Activated naive CD4-positive, alpha-beta T cell treated with anti-CD3 and anti-CD28 coated beads, Interleukin-2, amount 50 U/mL, for 72 hours (primary cell): ENCODE measurements at regions not wholly inside any gene's neighbourhood (a gene's known extent, or its start where the extent isn't known, plus 50 kb on each side); places are given as distances from the start of the nearest gene placed in this dataset.

Source experiments
- ATAC-seq, 2 donors: fragments of 150-1000 bp; cut with Tn5 transposase; 2 replicates each; pipeline ENCODE4 v1.10.0; 2021; ENCODE audit warnings: mild to moderate bottlenecking in 2 of 2, moderate library complexity in 2 of 2
- DNase-seq, 2 donors: peaks; one replicate each; pipeline ENCODE4 v3.0.0; 2021 to 2022; ENCODE audit warnings: low spot score in 2 of 2
- H3K27ac Mint-ChIP-seq, 2 donors: one replicate each; pipeline ENCODE4 v1.8.0; 2022; ENCODE audit warnings: mild to moderate bottlenecking in 2 of 2, mixed read lengths in 2 of 2
- H3K36me3 Mint-ChIP-seq, 2 donors: one replicate each; pipeline ENCODE4 v1.8.0; 2022; ENCODE audit warnings: mixed read lengths in 2 of 2
- H3K9me3 Mint-ChIP-seq, 2 donors: one replicate each; pipeline ENCODE4 v1.8.0; 2022; ENCODE audit warnings: mixed read lengths in 2 of 2

GRCh38 chr7:52705768-52706167, 329.7 kb upstream of the POM121L12 start:
- H3K27ac Mint-ChIP-seq: no peak overlapping the region
- peaks cover 7 to 10% of the 10 kb centered on the region in 2 donors for H3K9me3 Mint-ChIP-seq
- no peaks in the 10 kb centered on the region for H3K36me3 Mint-ChIP-seq

GRCh38 chr7:52700349-52700748, 335.1 kb upstream of the POM121L12 start:
- Mint-ChIP-seq H3K27ac (no peak overlapping the region), H3K36me3 (no peaks in the 10 kb centered on the region), H3K9me3 (peaks cover 0 to 15% of the 10 kb centered on the region in 2 donors)
- ATAC-seq (no peak), DNase-seq (no peak)

More at GRCh38 chr7:52705768-52706167, 329.7 kb upstream of the POM121L12 start:
- no peak for DNase-seq
- no peak for ATAC-seq

GRCh38 chr7:52695973-52696595, 339.3 kb upstream of the POM121L12 start:
- no peak overlapping the region for H3K27ac Mint-ChIP-seq

GRCh38 chr7:52691257-52691656, 344.2 kb upstream of the POM121L12 start:
- no peak for ATAC-seq
- no peak for DNase-seq
- Mint-ChIP-seq H3K36me3 (peaks cover 0 to 4% of the 10 kb centered on the region in 2 donors), H3K27ac (no peak overlapping the region), H3K9me3 (peaks cover 7 to 30% of the 10 kb centered on the region in 2 donors)

More at GRCh38 chr7:52695973-52696595, 339.3 kb upstream of the POM121L12 start:
- no peak for ATAC-seq
- DNase-seq: no peak
- Mint-ChIP-seq H3K36me3 (no peaks in the 10 kb centered on the region), H3K9me3 (peaks cover 0 to 13% of the 10 kb centered on the region in 2 donors)

- Mint-ChIP-seq H3K27ac (no peak overlapping the region), H3K36me3 (peaks cover 0 to 4% of the 10 kb centered on the region in 2 donors), H3K9me3 (peaks cover 7 to 25% of the 10 kb centered on the region in 2 donors)
- ATAC-seq (no peak), DNase-seq (no peak)
Measured at GRCh38 chr7:52689912-52690311, 345.5 kb upstream of the POM121L12 start.

- no peak for ATAC-seq
- DNase-seq: no peak
- Mint-ChIP-seq H3K9me3 (peaks cover 7 to 29% of the 10 kb centered on the region in 2 donors), H3K27ac (no peak overlapping the region), H3K36me3 (peaks cover 0 to 4% of the 10 kb centered on the region in 2 donors)
Measured at GRCh38 chr7:52685333-52685732, 350.1 kb upstream of the POM121L12 start.

- Mint-ChIP-seq H3K27ac (no peak overlapping the region), H3K9me3 (peaks cover 4 to 29% of the 10 kb centered on the region in 2 donors), H3K36me3 (peaks cover 0 to 3% of the 10 kb centered on the region in 2 donors)
- DNase-seq (no peak), ATAC-seq (no peak)
Measured at GRCh38 chr7:52684388-52684787, 351.0 kb upstream of the POM121L12 start.

GRCh38 chr7:52682993-52683392, 352.4 kb upstream of the POM121L12 start:
- DNase-seq (no peak), ATAC-seq (no peak)
- no peaks in the 10 kb centered on the region for H3K36me3 Mint-ChIP-seq
- H3K9me3 Mint-ChIP-seq: peaks cover 0 to 25% of the 10 kb centered on the region in 2 donors
- H3K27ac Mint-ChIP-seq: no peak overlapping the region

- ATAC-seq (no peak), DNase-seq (no peak)
- H3K9me3 Mint-ChIP-seq: peaks cover 0 to 15% of the 10 kb centered on the region in 2 donors
- no peaks in the 10 kb centered on the region for H3K36me3 Mint-ChIP-seq
- H3K27ac Mint-ChIP-seq: no peak overlapping the region
Measured at GRCh38 chr7:52670608-52671225, 364.7 kb upstream of the POM121L12 start.

- no peak for ATAC-seq
- H3K36me3 Mint-ChIP-seq: no peaks in the 10 kb centered on the region
- peaks cover 0 to 24% of the 10 kb centered on the region in 2 donors for H3K9me3 Mint-ChIP-seq
- H3K27ac Mint-ChIP-seq: no peak overlapping the region
- no peak for DNase-seq
Measured at GRCh38 chr7:52669031-52669430, 366.4 kb upstream of the POM121L12 start.

- ATAC-seq: no peak
- Mint-ChIP-seq H3K36me3 (no peaks in the 10 kb centered on the region), H3K27ac (no peak overlapping the region), H3K9me3 (peaks cover 0 to 24% of the 10 kb centered on the region in 2 donors)
- no peak for DNase-seq
Measured at GRCh38 chr7:52668435-52668834, 367.0 kb upstream of the POM121L12 start.

- no peak for DNase-seq
- ATAC-seq: no peak
- Mint-ChIP-seq H3K27ac (no peak overlapping the region), H3K36me3 (no peaks in the 10 kb centered on the region), H3K9me3 (peaks cover 5 to 14% of the 10 kb centered on the region in 2 donors)
Measured at GRCh38 chr7:52659178-52659577, 376.3 kb upstream of the POM121L12 start.

GRCh38 chr7:52656098-52656497, 379.3 kb upstream of the POM121L12 start:
- ATAC-seq (no peak), DNase-seq (no peak)
- peaks cover 11 to 25% of the 10 kb centered on the region in 2 donors for H3K9me3 Mint-ChIP-seq
- H3K27ac Mint-ChIP-seq: no peak overlapping the region
- H3K36me3 Mint-ChIP-seq: no peaks in the 10 kb centered on the region

- no peak overlapping the region for H3K27ac Mint-ChIP-seq
- H3K9me3 Mint-ChIP-seq: peaks cover 6 to 19% of the 10 kb centered on the region in 2 donors
- no peak for ATAC-seq
- DNase-seq: no peak
- H3K36me3 Mint-ChIP-seq: peaks cover 0 to 5% of the 10 kb centered on the region in 2 donors
Measured at GRCh38 chr7:52652621-52653020, 382.8 kb upstream of the POM121L12 start.

- H3K9me3 Mint-ChIP-seq: peaks cover 18 to 19% of the 10 kb centered on the region in 2 donors
- ATAC-seq (peak in 1 of 2 donors; percentile 71), DNase-seq (no peak)
- H3K36me3 Mint-ChIP-seq: peaks cover 0 to 5% of the 10 kb centered on the region in 2 donors
- H3K27ac Mint-ChIP-seq: no peak overlapping the region
Measured at GRCh38 chr7:52648872-52649271, 386.6 kb upstream of the POM121L12 start.

- H3K36me3 Mint-ChIP-seq: peaks cover 0 to 5% of the 10 kb centered on the region in 2 donors
- DNase-seq: no peak
- H3K9me3 Mint-ChIP-seq: peaks cover 11 to 13% of the 10 kb centered on the region in 2 donors
- no peak for ATAC-seq
- H3K27ac Mint-ChIP-seq: no peak overlapping the region
Measured at GRCh38 chr7:52647046-52647445, 388.4 kb upstream of the POM121L12 start.

- DNase-seq: no peak
- no peaks in the 10 kb centered on the region for H3K36me3 Mint-ChIP-seq
- no peak for ATAC-seq
- H3K9me3 Mint-ChIP-seq: peaks cover 14 to 25% of the 10 kb centered on the region in 2 donors
- no peak overlapping the region for H3K27ac Mint-ChIP-seq
Measured at GRCh38 chr7:52639981-52640380, 395.5 kb upstream of the POM121L12 start.

GRCh38 chr7:52639126-52639525, 396.3 kb upstream of the POM121L12 start:
- H3K27ac Mint-ChIP-seq: no peak overlapping the region
- no peaks in the 10 kb centered on the region for H3K36me3 Mint-ChIP-seq
- no peak for ATAC-seq

More at GRCh38 chr7:52639126-52639525, 396.3 kb upstream of the POM121L12 start:
- peaks cover 14 to 33% of the 10 kb centered on the region in 2 donors for H3K9me3 Mint-ChIP-seq
- no peak for DNase-seq
